Effector CD8-positive, alpha-beta T cell (primary cell): ENCODE measurements at regions not wholly inside any gene's neighbourhood (a gene's known extent, or its start where the extent isn't known, plus 50 kb on each side); places are given as distances from the start of the nearest gene placed in this dataset.
"Not testable (repeated sequence)": the region's sequence is repeated elsewhere in the genome, so short reads cannot be mapped to it uniquely, and the experiment has no call there.

Experiments used
- DNase-seq: peaks from one replicate; lab custom pipeline; 2025; lab: John Stamatoyannopoulos, UW

DNA sequence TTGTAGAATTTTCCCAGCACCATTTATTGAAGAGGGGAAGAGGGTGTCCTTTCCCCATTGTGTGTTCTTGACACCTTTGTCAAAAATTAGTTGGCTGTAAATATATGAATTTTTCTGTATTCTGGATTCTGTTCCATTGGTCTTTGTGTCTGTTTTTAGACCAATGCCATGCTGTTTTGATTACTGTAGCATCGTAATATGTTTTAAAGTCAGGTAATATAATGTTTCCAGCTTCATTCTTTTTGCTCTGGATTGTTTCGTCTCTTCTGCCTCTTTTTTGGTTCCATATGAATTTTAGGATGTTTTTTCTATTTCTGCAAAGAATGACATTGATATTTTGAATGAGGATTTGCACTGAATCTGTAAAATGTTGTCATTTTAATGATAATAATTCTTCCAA lies 331.9 kb upstream of the RGS6 start:
- DNase-seq = no peak

DNA sequence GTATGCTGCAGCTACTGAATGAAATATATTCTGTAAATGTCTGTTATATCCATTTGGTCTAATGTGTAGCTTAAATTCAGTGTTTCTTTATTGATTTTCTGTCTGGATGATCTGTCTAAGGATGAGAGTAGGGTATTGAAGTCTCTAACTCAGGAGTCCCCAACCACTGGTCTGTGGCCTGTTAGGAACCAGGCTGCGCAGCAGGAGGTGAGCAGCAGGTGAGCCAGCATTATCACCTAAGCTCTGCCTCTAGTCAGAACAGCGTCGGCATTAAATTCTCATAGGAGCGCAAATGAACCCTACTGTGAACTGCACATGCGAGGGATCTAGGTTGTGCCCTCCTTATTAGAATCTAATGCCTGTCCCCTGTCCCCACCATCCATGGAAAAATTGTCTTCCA lies 329.7 kb upstream of the RGS6 start:
- DNase-seq = no peak

DNA sequence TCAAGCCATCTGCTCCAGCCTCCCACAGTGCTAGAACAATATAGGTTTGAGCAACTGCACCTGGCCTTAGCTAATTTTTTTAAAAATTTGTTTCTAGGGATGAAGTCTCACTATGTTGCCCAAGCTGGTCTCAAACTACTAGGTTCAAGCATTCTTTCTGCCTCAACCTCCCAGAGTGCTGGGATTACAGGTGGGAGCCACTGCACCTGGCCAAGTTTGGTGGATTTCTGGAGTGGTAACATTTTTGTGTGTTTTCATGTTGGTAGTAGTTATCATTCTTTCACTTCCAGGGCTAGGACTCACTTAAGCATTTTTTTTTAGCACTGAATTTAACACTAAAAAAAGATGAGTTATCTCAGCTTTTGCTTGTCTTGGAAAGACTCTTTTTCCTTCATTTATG lies 328.0 kb upstream of the RGS6 start:
- DNase-seq = no peak

DNA sequence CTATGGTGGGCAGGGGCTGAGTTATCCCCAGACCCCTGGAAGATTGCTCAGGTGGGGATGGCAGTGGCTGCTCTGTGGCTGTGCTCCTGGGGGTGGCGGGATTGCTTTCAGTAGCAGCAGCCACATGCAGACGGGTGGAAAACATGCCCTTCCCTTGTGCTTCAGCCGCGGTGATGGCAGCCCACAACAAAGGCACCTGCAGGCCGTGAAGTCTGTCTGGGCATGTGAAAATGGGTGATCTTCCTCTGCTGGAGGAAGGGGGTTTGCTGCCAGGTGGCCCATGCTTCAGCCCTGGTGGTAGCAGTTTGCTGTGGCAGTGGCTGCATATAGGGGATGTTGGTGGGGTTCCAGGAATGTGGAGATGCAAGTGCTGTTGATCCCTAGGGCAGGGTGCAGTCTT lies 326.2 kb upstream of the RGS6 start:
- no peak for DNase-seq

DNA sequence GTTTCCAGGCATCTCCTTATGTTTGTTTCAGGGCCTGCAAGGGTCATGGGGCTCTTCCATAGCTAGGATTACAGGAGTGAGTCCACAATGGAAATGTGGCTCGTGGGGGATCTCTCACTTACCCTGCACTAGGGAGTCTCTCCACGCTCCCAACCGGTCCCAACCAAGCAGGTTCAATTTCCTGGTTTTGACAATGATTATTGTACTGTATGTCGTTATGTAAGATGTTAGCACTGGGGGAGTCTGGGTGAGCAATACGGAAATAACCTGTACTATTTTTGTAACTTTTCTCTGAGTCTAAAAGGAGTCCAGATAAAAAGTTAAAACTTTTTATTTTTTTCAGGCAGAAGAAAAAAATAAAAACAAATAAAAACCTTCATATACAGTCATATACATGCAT lies 325.7 kb upstream of the RGS6 start:
- DNase-seq = no peak

DNA sequence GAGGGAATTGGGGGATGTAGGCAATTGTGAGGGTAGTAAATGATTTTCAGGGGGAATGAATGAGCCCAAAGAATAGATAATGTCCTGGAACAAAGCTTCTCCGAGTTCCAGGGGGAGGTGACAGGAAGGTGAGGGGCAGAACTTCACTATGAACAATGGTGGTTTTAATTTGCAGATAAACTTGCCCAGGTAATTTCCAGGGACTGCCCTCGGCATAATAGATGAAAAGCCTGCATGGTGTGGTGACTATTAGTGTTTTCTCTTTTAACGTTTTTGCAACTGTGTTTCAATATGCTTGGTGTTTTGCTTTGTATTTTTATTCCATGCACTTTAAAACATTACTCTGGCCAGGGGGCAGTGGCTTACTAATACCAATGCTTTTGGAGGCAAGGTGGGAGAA lies 325.2 kb upstream of the RGS6 start:
- no peak for DNase-seq

DNA sequence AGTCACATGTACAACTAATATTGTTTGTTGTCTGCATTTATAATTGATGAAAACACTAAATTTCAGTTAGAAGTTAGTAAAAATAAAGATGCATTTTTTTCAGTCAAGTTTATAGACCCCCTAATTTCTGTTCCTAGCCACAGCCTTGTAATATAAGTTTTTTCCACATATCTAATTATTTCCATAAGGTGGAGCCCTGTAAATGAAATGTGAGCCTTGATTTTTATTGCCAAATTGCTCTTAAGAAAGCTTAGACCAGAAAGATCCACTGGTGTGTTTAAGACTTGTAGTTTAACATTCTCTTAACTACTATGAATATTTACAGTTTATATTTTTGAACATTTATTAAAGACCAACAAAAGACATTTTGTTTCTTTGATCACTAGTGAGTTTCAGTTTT lies 322.1 kb upstream of the RGS6 start:
- DNase-seq = no peak

DNA sequence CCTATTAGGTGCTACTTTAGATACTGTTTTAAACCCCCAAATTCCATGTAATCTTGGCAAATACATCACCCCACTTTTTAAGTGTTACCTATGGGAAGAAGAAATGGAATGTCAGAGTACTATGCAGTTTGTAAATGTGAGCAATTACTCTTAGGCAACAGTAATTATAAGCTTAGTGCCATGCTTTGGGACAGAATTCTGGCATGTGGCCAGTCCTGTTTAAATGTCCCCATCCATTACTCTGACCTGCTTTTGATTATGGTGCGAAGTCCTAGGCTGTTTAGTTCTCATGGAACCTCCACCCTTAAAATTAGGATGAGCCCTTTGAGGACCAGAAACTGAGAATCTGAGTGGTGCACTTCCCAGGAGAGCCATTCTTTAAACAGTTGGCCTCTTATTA lies 321.4 kb upstream of the RGS6 start:
- no peak for DNase-seq

DNA sequence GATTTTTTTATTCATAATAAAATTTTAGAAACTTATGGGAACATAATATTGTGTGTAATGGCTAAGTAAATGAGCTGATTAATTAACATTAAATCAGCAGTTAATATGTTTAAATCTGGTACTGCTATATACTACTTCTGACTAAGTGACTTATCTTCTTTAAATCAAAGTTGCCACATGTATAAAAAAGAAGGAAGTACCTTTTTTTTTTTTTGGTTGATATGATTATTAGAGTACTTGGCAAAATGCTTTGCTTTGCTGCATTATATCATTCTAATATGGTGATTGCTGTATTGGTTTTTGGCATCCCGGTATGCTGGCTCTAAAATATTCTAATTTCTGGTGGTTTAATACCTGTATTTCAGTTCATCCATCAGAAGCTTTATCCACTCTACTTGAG lies 319.1 kb upstream of the RGS6 start:
- DNase-seq = no peak

DNA sequence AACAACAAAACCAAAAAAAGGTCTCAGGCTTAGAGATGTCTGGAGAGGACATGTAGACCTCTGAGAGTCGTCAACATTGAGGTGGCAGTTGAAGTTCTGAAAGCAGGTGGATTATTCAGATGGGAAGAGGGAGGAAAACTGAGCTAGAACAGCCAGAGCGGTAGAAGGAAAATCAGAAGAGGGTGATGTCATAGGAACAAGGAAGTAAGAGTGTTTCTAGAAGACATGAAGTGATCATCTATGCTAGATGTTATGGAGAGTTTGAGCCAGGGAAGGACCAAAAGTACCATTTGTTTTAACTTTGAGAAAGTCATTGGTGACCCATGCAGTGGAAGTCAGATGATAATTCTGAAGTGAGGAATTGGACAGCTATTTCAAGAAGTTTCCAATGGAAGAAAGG lies 316.2 kb upstream of the RGS6 start:
- DNase-seq = no peak

DNA sequence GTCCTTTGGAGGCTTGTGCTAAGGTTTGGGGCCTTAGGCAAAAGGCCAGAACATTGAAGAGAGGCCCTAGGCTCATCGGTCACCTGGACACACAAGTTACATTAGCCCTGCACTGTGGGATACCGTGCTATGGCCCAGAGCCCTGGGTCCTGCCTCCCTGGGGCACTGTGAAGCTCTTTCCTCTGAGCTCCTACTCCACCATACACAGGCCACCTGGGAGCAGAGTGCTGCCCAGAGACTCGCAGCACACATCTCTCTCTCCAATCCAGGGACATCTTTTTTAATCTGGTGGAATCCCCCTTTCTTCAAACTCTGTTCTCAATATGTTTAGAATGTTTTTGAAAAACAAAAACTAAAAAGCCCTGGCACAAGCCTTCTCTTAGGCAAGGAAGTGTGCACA lies 314.2 kb upstream of the RGS6 start:
- no peak for DNase-seq

DNA sequence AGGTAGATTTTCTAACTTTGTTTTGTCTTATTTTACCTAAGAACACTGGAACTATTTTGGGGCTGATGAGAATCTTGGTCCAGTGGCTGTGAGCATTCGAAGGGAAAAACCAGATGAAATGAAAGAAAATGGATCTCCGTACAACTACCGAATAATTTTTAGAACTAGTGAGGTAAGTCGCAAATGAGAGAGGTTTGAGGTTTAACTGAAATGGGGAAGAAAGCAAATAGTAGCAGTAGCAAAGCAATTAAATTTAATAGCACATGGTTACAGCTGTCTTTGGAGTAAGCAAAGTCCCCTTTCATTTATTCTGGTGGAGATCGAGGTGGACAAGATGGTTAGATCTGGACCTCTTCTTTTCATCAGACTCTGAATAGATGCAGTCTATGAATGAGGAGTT lies 313.5 kb upstream of the RGS6 start:
- no peak for DNase-seq

DNA sequence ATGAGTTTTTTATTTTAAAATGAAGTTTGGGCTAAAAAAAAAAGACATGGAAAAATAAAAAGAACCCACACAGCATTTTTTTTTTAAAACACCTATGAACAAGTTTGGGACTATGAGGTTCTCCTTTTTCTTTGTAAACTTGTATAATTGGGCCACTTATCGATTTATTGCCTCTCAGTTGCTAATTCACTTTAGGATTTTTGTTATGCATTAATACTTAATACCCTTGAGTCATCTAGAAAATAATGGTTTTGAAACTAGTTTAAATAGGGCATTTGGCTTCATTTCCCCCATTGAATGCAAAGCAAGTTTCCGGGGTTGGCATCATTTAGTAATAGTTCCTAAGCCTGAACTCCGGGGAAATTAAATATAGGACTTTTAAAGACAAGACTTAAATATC lies 312.8 kb upstream of the RGS6 start:
- DNase-seq = no peak

DNA sequence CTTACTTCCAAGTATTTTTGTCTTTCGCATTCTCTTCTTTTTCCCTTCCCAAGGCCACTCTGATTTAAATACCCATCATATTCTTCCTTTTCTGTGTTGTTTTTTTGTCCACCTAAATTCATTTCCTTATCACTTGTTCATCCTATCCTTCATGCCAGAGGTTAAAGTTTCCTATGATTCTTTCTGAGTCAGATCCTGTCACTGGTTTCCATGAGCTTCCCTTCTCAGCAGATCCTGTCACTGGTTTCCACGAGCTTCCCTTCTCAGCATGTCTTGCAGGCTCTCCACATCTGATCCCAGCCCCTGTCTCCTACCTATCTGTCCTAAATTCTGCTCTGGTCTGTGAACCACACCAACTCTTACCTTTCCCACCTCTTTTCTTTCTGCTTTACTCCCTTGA lies 311.8 kb upstream of the RGS6 start:
- no peak for DNase-seq

DNA sequence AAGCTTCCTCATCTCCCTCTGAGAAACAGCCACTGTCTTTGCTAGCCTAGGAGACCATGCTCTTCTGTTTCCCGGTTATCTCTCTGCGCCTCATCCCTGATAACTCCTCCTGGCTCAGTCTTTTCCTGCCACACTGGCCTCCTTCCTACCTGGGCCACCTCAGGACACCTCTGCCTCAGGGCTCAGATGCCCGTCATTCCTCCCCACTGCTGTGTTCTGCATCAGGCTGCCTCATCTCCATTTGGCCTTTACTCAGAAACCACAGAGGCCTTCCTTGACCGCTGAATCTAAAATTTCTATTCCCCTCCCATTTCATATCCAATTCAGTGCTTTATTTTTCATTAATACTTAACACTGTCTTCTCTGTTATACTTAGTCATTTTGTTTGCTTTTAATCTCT lies 311.0 kb upstream of the RGS6 start:
- no peak for DNase-seq

DNA sequence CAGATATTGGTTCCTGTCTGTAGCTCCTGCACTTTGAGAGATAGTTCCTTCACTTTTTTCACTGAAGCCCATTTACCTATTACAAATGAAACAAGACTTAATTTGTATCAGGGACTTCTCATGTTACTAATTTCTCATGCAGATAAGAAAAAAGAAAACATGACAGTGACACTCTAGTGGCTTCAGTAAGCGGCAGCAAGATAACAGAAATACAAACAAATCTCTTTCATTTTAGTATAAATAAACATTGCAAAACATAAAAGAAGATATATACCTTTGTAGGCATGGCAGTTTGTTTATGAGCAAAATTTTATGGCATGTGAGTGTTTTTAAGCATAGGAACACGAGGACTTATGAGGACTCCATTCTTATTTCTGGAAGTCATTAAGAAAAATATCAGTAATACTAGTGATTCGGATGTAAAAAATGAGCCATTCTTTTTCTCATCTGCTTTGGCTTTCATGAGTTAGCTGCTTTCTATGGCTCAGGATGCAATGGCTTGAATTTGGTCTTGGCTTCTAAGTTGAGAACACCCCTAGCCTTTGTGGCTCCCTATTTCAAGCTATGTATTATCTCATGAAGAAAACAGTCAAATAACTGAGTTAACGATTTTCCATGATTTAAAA lies 310.1 kb upstream of the RGS6 start:
- DNase-seq = no peak

DNA sequence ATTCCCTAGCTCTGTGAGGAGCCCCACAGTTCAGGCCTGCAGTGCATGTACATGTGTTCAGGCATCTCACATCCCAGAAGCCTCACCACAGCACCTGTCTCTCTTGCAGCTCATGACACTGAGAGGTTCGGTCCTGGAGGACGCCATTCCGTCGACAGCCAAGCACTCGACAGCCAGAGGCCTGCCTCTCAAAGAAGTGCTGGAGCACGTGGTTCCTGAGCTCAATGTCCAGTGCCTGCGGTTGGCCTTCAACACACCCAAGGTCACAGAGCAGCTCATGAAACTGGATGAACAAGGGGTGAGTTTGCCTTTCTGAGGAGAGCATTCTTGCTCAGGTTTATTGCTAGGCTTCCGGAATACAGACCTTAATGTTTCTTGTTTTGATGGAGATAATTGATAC lies 308.3 kb upstream of the RGS6 start:
- DNase-seq = no peak

DNA sequence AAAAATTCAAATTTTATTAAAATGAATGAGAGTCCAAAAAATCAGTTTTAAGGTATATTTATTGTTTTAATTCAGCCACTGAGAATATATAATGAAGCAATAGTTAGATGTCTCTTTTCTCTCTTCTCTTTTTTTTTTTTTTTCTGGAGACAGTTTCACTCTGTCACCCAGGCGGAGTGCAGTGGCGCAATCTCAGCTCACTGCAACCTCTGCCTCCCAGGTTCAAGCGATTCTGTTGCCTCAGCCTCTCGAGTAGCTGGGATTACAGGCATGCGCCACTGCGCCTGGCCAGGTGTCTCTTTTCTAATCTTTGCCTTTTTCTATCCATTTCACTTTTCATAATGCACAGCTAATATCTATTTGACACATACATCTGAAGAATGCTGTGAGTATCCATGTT lies 307.1 kb upstream of the RGS6 start:
- no peak for DNase-seq

DNA sequence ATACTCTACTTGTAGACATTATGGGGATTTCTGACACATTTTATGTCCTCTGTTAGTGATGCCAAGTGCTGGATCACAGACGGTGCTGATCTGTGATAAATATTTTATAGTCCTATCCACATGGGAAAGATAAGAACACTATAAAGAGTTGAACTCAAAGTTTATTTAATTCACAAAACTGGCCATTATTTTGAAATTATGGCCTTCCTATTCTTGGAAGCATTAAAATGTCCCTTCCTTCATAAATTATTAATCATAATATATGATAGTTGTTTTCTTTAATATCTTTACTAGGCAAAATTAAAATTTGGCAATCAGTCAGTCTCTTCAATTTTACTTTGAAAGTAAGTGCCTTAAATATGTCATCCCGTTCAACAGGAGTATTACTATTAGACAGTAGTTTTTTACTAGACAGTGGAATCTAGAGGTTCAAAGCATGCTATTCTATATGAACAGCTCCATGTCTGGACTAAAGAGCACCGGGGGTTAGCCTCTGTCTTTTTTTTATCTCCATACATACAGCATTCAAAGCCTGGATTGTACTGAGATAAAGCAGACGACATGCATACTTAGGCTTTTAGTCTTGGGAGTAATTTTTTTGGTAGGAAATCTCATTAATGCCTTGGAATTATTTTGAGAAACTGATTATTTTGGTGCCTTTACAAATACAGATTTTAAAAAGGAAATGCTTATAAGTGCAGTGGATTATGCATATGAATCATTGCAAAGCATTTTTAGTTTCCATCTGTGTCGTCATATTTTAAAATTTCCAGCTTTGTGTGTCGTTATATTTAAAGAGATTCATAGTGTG lies 306.1 kb upstream of the RGS6 start:
- no peak for DNase-seq

DNA sequence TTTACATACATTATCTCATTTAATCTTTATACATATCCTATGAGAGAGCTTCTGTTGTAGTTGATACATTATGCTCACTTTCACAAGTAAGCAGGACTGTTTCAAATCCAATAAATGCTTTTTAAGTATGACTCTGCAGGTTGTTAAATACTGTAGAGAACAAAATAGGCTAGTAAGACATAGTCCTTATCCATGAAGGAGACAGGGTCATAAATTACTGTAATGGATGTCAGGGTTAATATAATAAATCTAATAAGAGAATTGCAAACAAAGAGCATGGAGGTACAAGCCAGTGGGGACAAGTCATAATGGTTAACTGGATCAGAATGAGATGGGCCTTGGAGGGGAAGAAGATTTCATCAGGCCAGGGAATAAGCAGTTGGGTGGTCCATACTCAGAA lies 303.8 kb upstream of the RGS6 start:
- no peak for DNase-seq

DNA sequence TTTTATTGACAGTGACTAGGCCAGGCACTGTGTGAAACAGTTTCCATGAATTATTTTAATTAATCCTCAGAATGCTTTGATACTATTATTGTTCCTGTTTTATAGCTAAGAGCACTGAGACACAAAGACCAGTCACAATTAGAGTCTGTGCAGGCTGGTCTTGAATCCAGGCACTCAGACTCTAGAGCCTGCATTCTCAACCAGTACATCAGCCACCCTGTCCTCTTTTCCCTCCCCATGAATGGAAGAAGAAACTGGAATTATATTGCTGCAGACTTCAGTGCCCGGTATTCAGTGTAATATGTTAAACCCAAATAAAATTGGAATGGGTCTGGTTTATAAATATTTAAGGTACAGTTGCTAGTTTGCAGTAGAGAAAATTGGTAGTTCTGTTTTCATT lies 303.0 kb upstream of the RGS6 start:
- DNase-seq = no peak

DNA sequence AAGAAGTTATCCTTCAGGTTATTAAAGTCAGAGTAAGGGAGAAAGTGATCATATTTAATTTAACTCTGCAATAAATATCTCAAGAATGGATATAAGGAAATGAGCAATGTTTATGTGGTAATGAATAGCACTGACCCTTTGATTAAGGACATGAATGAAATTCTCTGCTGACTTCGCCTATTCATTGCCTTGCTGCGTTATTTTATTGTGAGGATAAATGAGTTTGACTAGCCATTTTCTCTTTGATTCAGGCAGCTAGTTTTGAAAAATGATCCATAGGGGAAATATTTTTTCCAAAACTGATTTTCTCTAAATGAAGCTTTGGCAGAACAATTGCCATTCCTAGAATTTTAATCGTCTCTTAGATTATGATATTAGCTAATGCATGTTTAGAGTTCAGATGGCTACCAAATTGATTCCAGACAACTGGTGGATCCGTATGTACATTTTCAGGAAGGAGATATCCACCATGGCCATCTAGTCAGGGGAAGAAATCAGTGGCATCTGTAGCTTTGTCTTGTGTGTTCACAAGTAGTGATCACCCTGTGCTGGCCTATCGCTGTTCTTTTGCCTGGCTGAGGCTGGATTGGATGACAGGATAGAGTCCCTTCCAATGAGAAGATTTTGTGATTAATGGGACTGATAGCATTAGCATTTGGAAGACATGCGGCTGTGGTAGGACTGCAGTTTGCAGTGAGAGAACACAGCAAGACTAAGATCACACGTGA lies 302.3 kb upstream of the RGS6 start:
- DNase-seq = no peak

DNA sequence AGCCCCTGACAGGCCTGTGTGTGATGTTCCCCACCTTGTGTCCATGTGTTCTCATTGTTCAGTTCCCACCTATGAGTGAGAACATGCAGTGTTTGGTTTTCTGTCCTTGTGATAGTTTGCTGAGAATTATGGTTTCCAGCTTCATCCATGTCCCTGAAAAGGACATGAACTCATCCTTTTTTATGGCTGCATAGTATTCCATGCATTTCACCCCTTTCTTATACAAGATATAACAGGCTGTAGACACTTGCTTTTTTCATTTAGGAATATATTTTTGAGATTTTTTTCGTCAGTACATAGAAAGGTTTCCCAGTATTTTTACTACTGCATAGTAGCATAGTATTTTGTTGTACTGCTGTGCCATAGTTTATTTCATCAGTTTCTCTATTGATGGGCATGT lies 301.2 kb upstream of the RGS6 start:
- not testable (repeated sequence) for DNase-seq
